GM20431 (cell line): ENCODE measurements at regions not wholly inside any gene's neighbourhood (a gene's known extent, or its start where the extent isn't known, plus 50 kb on each side); places are given as distances from the start of the nearest gene placed in this dataset.

Experiments used
- in situ Hi-C: fragments of 300-500 bp; cut with MseI, MboI; formaldehyde crosslinking; loops from one replicate; pipeline ENCODE4 v1.15.0; 2020; ENCODE audit warnings: low sequenced_read_pairs; ENCODE audit not compliant: unreplicated experiment

- in situ Hi-C loops: no loop called here
Observed at GRCh38 chr11:119550053-119550752, 127.2 kb upstream of the THY1 start.

GRCh38 chr11:119547511-119547910 lies 124.5 kb upstream of the THY1 start:
- in situ Hi-C loops: no loop called here

GRCh38 chr11:119545978-119546915 lies 123.3 kb upstream of the THY1 start:
- in situ Hi-C loops: no loop called here

- in situ Hi-C loops: no loop called here
Observed at GRCh38 chr11:119540370-119541125, 117.6 kb upstream of the THY1 start.

- in situ Hi-C loops: no loop called here
Observed at GRCh38 chr11:119539583-119539982, 116.6 kb upstream of the THY1 start.

GRCh38 chr11:119538753-119539152 lies 115.8 kb upstream of the THY1 start:
- in situ Hi-C loops: no loop called here

- in situ Hi-C loops: no loop called here
Observed at GRCh38 chr11:119537306-119538253, 114.6 kb upstream of the THY1 start.

GRCh38 chr11:119536801-119537200 lies 113.8 kb upstream of the THY1 start:
- in situ Hi-C loops: no loop called here

GRCh38 chr11:119533921-119534736 lies 111.2 kb upstream of the THY1 start:
- in situ Hi-C loops: no loop called here

GRCh38 chr11:119533462-119533861 lies 110.5 kb upstream of the THY1 start:
- in situ Hi-C loops: no loop called here

- in situ Hi-C loops: no loop called here
Observed at GRCh38 chr11:119532551-119532950, 109.6 kb upstream of the THY1 start.

GRCh38 chr11:119531623-119532022 lies 108.7 kb upstream of the THY1 start:
- in situ Hi-C loops: no loop called here

- in situ Hi-C loops: no loop called here
Observed at GRCh38 chr11:119531056-119531455, 108.1 kb upstream of the THY1 start.

GRCh38 chr11:119530509-119530908 lies 107.5 kb upstream of the THY1 start:
- in situ Hi-C loops: no loop called here

GRCh38 chr11:119529936-119530335 lies 107.0 kb upstream of the THY1 start:
- in situ Hi-C loops: no loop called here

- in situ Hi-C loops: no loop called here
Observed at GRCh38 chr11:119529063-119529845, 106.3 kb upstream of the THY1 start.

- in situ Hi-C loops: no loop called here
Observed at GRCh38 chr11:119525867-119526196, 102.9 kb upstream of the THY1 start.
